Astrocyte of the spinal cord (primary cell): ENCODE measurements at regions not wholly inside any gene's neighbourhood (a gene's known extent, or its start where the extent isn't known, plus 50 kb on each side); places are given as distances from the start of the nearest gene placed in this dataset.

Source experiments
- DNase-seq: peaks from one replicate; pipeline ENCODE4 v3.0.0; 2011; ENCODE audit warnings: low read depth, low spot score
- H3K4me3 ChIP-seq: 2 replicates; pipeline ENCODE4 v1.5.1; 2011; ENCODE audit warnings: low read depth, mild to moderate bottlenecking, low read length, moderate library complexity
- CTCF ChIP-seq: IDR thresholded peaks from 2 replicates; pipeline ENCODE4 v1.5.1; 2012; ENCODE audit warnings: low read depth, mild to moderate bottlenecking, low read length, inconsistent platforms
- in situ Hi-C: cut with HindIII; loops from 2 replicates; pipeline ENCODE4 v1.10.0; 2017; ENCODE audit warnings: low sequenced_read_pairs

- in situ Hi-C loops = no loop called here
- no peak for DNase-seq
- no peak for TF ChIP-seq CTCF
- H3K4me3 ChIP-seq = no peak overlapping the region
Measured at GRCh38 chr22:48051796-48052620, 1289.6 kb downstream of the TBC1D22A start.

DNA sequence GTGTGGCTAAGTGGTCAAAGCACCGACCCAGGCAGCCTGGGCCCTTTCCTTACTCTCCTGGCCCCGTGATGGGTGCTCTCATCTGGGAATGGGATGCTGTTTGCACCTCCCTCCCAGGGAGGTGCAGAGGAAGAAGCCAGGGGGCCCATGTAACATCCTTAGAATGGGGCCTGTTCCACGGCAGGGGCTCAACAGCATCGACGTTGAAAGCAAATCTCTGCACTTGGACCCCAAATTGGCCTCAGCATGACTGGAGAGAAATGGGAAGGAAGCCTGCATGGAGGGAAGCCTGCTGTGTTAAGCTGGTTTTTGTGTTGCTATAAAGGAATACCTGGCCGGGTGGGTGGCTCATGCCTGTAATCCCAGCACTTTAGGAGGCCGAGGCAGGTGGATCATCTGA lies 1288.4 kb downstream of the TBC1D22A start:
- in situ Hi-C loops = no loop called here
- H3K4me3 ChIP-seq = no peak overlapping the region
- TF ChIP-seq CTCF = no peak
- no peak for DNase-seq

- DNase-seq = no peak
- no peak overlapping the region for H3K4me3 ChIP-seq
- in situ Hi-C loops = no loop called here
- no peak for TF ChIP-seq CTCF
Measured at GRCh38 chr22:48049116-48049515, 1286.7 kb downstream of the TBC1D22A start.

- no peak for DNase-seq
- H3K4me3 ChIP-seq = no peak overlapping the region
- no peak for TF ChIP-seq CTCF
- in situ Hi-C loops = no loop called here
Measured at GRCh38 chr22:48047722-48048500, 1285.5 kb downstream of the TBC1D22A start.

GRCh38 chr22:48045369-48045768 lies 1282.9 kb downstream of the TBC1D22A start:
- DNase-seq = no peak
- no peak overlapping the region for H3K4me3 ChIP-seq
- in situ Hi-C loops = no loop called here
- TF ChIP-seq CTCF = no peak

DNA sequence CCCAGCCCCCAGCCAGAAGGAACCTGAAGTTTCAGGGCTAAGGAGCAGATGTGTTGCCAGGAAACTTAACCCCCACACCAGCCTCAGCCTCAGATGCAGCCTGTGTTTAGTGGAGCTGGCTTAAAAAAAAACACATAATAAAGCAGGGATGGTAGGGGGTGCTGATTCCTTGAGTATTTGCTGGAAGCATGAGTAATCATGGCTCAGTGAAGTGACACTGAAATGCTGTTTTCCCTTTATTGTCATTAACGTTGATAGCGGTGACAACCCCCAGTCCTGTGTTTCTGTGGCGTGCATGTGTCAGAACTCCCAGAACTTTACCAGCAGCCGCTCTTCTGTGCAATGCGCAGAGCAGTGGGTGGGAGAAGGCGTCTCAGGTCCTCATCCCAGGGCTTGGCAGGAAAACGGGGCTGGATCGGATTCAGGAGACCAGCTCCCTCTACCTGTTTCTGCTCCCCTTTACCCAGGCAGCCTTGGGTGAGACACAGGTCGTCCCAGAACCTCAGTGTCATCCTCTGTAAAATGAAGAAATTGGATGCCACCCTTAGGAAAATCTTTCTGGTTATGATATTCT lies 1282.1 kb downstream of the TBC1D22A start:
- H3K4me3 ChIP-seq = no peak overlapping the region
- in situ Hi-C loops = no loop called here
- no peak for TF ChIP-seq CTCF
- no peak for DNase-seq
